ENCODE measurements at regions not wholly inside any gene's neighbourhood (a gene's known extent, or its start where the extent isn't known, plus 50 kb on each side); places are given as distances from the start of the nearest gene placed in this dataset.
"Not testable (repeated sequence)": the region's sequence is repeated elsewhere in the genome, so short reads cannot be mapped to it uniquely, and the experiment has no call there.

DNA sequence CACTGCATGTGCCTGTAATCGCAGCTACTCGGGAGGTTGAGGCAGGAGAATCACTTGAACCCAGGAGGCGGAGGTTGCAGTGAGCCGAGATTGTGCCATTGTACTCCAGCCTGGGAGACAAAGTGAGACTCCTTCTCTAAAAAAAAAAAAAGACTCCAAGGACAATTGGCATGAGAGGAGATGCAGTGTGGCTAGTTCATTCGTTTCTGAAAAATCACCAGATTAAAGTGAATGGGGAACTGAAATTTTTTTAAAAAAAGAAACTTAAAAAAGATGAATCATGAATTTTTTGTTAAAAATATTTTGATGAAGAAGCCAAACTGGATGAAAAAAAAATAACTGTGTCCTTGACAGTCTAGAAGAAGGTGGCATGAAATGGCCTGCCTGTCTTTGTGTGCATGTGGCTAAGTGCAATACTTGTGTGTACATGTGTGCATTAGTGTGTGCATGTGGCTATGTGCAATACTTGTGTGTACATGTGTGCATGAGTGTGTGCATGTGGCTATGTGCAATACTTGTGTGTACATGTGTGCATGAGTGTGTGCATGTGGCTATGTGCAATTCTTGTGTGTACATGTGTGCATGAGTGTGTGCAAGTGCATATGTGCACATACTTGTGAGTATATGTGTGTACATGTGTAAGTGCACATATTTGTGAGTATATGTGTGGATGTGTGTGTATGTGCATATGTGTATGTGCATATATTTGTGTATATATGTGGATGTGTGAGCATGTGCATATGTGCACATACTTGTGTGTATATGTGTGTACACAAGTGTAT lies 391.7 kb upstream of the KLF6 start:
- no peak for ATAC-seq (ENCODE audit: poor library complexity)
- no peak for DNase-seq
- intact Hi-C loops (cut with DNase I): no loop called here

DNA sequence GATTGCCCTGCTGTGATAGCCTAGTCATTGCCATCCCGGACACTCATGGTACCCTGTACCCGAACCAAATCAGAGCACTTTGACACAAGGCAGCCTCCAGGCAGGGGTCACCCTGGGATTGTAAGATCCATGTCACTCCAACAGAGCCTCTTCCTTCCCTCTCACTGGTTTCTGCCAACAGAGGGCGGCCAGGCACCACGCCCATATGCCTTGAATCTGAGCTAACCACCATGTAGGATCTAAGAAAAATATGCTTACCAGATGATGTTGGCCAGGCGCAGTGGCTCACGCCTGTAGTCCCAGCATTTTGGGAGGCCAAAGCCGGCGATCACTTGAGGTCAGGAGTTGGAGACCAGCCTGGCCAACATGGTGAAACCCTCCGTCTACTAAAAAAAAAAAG lies 389.2 kb upstream of the KLF6 start:
- no peak for ATAC-seq (ENCODE audit: poor library complexity)
- intact Hi-C loops (cut with DNase I): no loop called here
- DNase-seq: peak; percentile 49

DNA sequence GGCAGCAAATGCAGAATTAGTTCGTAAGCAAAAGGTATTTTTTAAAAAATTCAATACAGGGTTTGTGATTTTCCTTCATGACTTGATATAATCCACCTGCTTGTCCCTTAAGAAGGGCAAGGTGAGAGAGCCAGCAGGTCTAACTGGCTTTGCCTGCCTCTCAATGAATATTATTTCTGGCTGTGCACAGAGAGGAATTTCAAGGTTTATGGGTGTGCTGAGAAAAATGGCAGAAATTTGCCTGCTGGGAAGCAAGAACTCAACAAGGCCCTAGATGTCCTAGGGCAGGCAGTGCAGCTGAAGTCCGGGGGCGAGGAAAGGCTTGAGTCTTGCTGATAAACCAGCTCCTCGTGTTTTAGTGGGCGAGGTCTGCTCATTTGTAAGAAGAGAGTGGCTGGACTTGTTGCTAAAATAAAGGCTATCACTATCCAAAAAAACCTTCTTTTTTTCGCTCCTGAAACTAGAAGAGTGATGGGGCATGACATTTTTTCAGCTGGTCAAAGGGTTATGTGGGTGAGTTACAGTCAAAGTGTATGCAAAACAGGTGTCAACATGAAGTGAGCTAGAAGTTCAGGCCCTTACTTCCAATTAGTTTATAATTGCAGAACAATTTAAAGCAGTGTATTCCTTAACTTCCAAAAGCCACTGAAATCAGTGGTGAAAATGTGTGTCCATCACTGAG lies 385.8 kb upstream of the KLF6 start:
- ATAC-seq (ENCODE audit: poor library complexity): no peak
- intact Hi-C loops (cut with DNase I): no loop called here
- DNase-seq: no peak

GRCh38 chr10:4170181-4170580 lies 385.2 kb upstream of the KLF6 start:
- intact Hi-C loops (cut with DNase I): no loop called here
- DNase-seq: no peak
- no peak for ATAC-seq (ENCODE audit: poor library complexity)

GRCh38 chr10:4169448-4169847 lies 384.4 kb upstream of the KLF6 start:
- ATAC-seq (ENCODE audit: poor library complexity) (no peak), DNase-seq (no peak)
- intact Hi-C loops (cut with DNase I): no loop called here

- intact Hi-C loops (cut with DNase I): no loop called here
- ATAC-seq (ENCODE audit: poor library complexity): no peak
- no peak for DNase-seq
Observed at GRCh38 chr10:4167216-4167615, 382.2 kb upstream of the KLF6 start.

DNA sequence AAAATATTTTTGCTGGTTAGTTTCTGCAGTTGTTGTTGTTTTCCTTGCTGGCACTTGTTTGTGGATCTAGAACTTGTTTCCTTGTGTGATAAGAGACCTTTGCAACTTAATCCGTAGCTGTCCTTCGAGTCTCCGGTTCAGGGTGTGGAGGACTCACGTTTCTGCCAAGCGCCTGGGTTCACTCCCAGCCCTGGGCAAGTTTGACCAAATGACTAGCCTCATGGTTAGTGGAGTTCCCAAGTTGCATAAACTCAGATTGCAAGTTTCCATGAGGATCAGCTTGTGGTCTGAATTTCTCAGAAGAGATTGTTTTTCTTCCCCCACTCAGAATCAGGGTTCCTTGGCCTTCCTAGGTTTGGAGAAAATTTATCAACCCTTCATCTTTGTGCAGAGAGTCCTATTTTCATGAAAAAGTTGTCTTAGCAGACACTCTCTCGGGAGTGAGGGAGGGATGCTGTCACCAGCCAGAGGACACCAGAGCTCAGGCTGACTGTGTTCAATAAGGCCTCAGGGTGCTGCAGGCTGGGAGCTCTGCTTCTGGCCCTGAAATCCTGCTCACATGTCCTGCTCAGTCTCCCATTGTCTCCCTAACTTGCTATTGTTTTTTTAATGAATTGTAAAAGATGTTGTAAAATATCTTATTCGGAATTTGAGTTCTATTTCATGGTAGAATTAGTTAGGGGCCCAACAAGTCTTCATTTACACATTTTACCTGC lies 377.7 kb upstream of the KLF6 start:
- no peak for ATAC-seq (ENCODE audit: poor library complexity)
- intact Hi-C loops (cut with DNase I): no loop called here
- no peak for DNase-seq

GRCh38 chr10:4159173-4159572 lies 374.2 kb upstream of the KLF6 start:
- DNase-seq: no peak
- intact Hi-C loops (cut with DNase I): no loop called here
- no peak for ATAC-seq (ENCODE audit: poor library complexity)

DNA sequence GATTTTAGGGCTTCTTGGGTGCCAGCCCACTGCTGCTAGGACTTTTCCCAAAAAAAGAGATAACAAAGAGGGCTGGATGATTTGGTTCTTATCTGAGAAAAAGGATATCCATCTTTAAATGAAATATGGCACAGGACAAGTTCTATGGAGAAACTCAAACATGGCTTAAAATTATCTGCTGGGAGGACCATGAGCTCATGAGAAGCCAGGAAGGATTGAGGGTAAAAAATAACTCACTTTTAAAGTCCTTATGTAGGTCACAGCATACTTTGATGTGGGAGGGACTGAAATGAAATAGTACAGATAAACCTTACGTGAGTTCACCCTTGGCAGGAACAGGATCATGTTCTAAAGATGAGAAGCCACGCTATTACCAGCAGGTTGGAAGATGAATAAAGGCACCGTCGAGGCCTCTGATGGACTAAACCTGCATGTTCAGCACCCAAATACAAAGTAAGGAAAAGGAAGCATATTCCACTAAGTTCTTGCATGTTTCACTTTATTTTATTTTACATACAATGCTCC lies 369.2 kb upstream of the KLF6 start:
- intact Hi-C loops (cut with DNase I): no loop called here
- DNase-seq: no peak
- ATAC-seq (ENCODE audit: poor library complexity): peak; percentile 53

- intact Hi-C loops (cut with DNase I): no loop called here
- ATAC-seq (ENCODE audit: poor library complexity): no peak
- DNase-seq: no peak
Observed at GRCh38 chr10:4151466-4151865, 366.5 kb upstream of the KLF6 start.

DNA sequence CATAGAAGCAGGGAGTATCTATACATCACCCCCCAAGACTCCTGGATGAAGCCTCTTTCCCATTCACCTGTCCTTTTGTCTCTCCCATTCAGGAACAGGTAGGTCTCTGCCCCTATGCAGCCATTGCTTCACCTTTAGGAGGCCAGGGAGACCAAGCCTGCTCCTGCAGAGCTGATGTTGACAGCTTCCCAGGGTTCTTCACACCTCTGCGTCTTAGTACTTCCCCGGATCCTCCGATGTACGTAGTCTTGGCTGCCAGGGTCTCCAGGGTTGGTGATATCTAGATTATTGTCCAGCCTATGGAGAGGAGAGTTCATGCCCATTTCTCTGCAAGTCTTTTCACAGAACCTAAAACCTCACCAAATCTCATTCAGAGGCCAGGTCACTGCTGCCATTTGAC lies 365.7 kb upstream of the KLF6 start:
- ATAC-seq (ENCODE audit: poor library complexity): no peak
- no peak for DNase-seq
- intact Hi-C loops (cut with DNase I): no loop called here

DNA sequence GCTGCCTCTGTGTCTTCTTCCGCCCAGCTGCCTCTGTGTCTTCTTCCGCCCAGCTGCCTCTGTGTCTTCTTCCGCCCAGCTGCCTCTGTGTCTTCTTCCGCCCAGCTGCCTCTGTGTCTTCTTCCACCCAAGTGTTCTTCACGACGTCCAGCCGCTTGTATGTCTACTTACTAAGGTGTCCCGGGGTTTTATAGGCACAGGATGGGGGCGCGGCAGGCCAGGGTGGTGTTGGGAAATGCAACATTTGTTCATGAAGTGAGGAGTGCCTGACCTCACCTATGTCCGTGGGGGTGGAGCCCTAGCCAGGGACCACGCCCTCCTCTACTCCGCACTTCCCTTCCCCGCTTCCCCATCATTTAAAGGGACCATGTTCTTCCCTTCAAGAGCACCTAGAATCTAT lies 364.5 kb upstream of the KLF6 start:
- DNase-seq; intact Hi-C loops (cut with DNase I); ATAC-seq (ENCODE audit: poor library complexity): not testable (repeated sequence)

GRCh38 chr10:4147245-4147644 lies 362.2 kb upstream of the KLF6 start:
- intact Hi-C loops (cut with DNase I): no loop called here
- ATAC-seq (ENCODE audit: poor library complexity) (no peak), DNase-seq (no peak)

DNA sequence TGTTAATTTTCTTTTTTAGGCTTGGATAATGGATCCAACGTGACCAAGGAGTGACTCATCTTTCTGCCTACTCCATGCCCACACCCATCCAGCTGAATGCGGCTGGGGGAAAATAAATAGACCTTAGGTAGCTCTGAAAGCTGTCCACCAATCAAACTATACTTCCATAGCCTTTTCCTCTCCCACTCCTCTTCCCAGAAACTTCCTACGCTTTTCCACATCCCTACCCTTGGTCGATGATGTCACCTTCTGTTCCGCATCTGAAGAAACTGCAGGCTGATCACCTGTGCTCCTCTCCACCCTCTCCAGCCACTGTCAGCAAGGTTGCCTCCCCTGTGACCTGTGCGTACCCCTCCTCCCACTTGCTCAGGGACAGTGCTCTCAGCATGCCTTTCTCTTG lies 359.8 kb upstream of the KLF6 start:
- ATAC-seq (ENCODE audit: poor library complexity) (no peak), DNase-seq (no peak)
- intact Hi-C loops (cut with DNase I): no loop called here

GRCh38 chr10:4141471-4141870 lies 356.5 kb upstream of the KLF6 start:
- no peak for DNase-seq
- intact Hi-C loops (cut with DNase I): no loop called here
- no peak for ATAC-seq (ENCODE audit: poor library complexity)

DNA sequence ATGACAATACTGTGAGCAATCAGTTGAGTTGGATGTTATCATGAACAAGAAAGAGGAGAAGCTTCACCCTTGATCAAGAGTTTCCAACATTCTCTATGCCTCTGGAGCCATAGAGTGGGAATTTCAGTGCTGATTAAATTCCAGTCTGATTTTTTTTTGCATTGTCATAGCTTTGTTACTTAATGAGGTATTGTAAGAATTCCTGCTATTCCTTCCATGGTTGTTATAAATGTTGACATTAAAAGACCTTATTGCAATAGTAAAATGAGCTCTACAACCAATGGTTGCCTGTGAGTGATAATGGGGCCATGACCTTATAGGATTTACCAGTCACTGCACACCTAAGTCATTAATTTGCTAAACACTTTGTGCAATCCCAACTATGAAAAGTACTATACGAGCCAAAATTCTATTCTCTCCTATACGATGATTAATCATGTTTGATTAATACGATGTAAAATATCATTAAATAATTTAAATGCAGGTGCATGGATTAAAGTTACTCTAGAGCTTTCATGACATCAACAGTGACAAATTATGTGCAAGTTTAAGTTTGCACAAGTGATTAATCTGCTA lies 353.2 kb upstream of the KLF6 start:
- intact Hi-C loops (cut with DNase I): no loop called here
- DNase-seq (no peak), ATAC-seq (ENCODE audit: poor library complexity) (no peak)

GRCh38 chr10:4137299-4137698 lies 352.3 kb upstream of the KLF6 start:
- DNase-seq (no peak), ATAC-seq (ENCODE audit: poor library complexity) (no peak)
- intact Hi-C loops (cut with DNase I): no loop called here

DNA sequence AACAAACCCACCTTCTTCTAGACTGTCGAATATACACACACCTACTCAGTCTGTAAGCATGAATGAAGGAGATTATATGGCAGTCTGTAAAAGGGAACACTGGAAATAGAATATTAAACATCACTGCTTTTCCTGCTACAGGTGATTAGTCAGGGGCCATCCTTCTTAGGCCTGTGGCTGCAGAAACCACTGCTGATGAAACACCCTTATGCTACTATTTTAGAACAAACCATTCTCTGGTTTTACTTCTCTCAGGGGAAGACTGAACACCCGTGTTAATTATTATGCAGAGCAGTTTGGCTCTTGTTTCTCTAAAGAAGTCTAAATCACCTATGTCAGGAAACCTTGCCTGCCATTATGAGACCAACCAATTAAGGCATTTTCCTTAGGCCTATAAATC lies 351.1 kb upstream of the KLF6 start:
- intact Hi-C loops (cut with DNase I): no loop called here
- DNase-seq (no peak), ATAC-seq (ENCODE audit: poor library complexity) (no peak)

DNA sequence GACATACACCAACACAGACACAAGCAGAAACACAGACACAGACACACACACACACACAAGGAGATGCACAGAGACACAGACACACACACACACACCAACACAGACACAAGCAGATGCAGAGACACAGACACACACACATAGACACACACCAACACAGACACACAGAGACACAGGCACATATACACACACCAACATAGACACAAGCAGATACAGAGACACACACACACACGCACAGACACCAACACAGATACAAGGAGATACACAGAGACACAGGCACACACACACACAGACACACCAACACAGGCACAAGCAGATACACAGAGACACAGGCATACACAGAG lies 347.2 kb upstream of the KLF6 start:
- ATAC-seq (ENCODE audit: poor library complexity) (no peak), DNase-seq (no peak)
- intact Hi-C loops (cut with DNase I): no loop called here
